ENCODE measurements at regions not wholly inside any gene's neighbourhood (a gene's known extent, or its start where the extent isn't known, plus 50 kb on each side); places are given as distances from the start of the nearest gene placed in this dataset.
"Not testable (repeated sequence)": the region's sequence is repeated elsewhere in the genome, so short reads cannot be mapped to it uniquely, and the experiment has no call there.

DNA sequence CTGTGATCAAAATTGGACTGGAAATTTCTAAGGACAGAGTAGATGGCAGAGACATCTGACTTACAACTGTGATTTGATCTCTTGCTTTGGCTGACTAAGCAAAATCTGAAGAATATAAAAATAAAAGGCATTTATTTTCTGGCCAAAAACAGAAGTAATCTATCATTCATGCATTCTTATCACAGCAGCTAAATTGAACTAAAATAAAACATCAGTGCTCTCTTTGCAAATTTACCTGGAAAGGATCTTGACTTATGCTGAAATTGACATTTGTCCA lies 81.4 kb upstream of the ZNF678 start:
- H3K27me3 Mint-ChIP-seq (ENCODE audit: insufficient read depth, unreplicated experiment): peaks cover 66% of the 10 kb centered on the region
- no peak for DNase-seq (ENCODE audit: unreplicated experiment)
- no peak overlapping the region for H3K27ac Mint-ChIP-seq (ENCODE audit: low read depth, unreplicated experiment)
- no peak overlapping the region for H3K4me3 Mint-ChIP-seq (ENCODE audit: unreplicated experiment)
- TF ChIP-seq, protein P1, sequence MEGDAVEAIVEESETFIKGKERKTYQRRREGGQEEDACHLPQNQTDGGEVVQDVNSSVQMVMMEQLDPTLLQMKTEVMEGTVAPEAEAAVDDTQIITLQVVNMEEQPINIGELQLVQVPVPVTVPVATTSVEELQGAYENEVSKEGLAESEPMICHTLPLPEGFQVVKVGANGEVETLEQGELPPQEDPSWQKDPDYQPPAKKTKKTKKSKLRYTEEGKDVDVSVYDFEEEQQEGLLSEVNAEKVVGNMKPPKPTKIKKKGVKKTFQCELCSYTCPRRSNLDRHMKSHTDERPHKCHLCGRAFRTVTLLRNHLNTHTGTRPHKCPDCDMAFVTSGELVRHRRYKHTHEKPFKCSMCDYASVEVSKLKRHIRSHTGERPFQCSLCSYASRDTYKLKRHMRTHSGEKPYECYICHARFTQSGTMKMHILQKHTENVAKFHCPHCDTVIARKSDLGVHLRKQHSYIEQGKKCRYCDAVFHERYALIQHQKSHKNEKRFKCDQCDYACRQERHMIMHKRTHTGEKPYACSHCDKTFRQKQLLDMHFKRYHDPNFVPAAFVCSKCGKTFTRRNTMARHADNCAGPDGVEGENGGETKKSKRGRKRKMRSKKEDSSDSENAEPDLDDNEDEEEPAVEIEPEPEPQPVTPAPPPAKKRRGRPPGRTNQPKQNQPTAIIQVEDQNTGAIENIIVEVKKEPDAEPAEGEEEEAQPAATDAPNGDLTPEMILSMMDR (IDR thresholded peaks at IDR 0.05; ENCODE audit: unreplicated experiment): no peak
- ChIA-PET CTCF (interaction anchor here (0.6 to 3.4 kb wide), 24 partner anchors 9 to 1032 kb away, joined by 3 to 27 read pairs (median 4); partner anchors contain the start of gene WNT9A), POLR2A (interaction anchor here (0.6 to 2.4 kb wide), 8 partner anchors 8 to 1680 kb away, joined by 3 to 13 read pairs (median 4); partner anchors contain the start of genes JMJD4 and SNAP47)
- intact Hi-C loops (cut with micrococcal nuclease): loop anchor here (10.0 kb wide), 2 partner anchors 623 to 713 kb away; partner anchors contain the start of genes C1orf35 and MRPL55
- H3K9me3 Mint-ChIP-seq (ENCODE audit: unreplicated experiment): no peaks in the 10 kb centered on the region
- BruUV-seq (replicated peaks): no TSS peak
- no peaks in the 10 kb centered on the region for H3K36me3 Mint-ChIP-seq (ENCODE audit: insufficient read depth, unreplicated experiment)
- H3K4me1 Mint-ChIP-seq (ENCODE audit: insufficient read depth, unreplicated experiment): no peaks in the 10 kb centered on the region

DNA sequence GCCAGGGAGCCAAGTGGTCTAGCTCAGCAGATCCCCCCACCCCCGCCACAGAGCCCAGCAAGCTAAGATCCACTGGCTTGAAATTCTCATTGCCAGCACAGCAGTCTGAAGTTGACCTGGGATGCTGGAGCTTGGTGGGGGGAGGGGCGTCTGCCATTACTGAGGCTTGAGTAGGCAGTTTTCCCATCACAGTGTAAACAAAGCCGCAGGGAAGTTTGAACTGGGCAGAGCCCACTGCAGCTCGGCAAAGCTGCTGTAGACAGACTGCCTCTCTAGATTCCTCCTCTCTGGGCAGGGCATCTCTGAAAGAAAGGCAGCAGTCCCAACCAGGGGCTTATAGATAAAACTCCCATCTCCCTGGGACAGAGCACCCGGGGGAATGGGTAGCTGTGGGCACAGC lies 89.3 kb upstream of the ZNF678 start:
- Mint-ChIP-seq H3K9me3 (ENCODE audit: unreplicated experiment) (peaks cover 13% of the 10 kb centered on the region), H3K27me3 (ENCODE audit: insufficient read depth, unreplicated experiment) (peaks cover 58% of the 10 kb centered on the region)
- DNase-seq (ENCODE audit: unreplicated experiment); H3K4me1 Mint-ChIP-seq (ENCODE audit: insufficient read depth, unreplicated experiment); H3K36me3 Mint-ChIP-seq (ENCODE audit: insufficient read depth, unreplicated experiment); BruUV-seq (replicated peaks); H3K27ac Mint-ChIP-seq (ENCODE audit: low read depth, unreplicated experiment); H3K4me3 Mint-ChIP-seq (ENCODE audit: unreplicated experiment); intact Hi-C loops (cut with micrococcal nuclease): not testable (repeated sequence)
- ChIA-PET POLR2A (interaction anchor here (0.6 kb wide), 1 partner anchor 388 kb away, joined by 3 read pairs; no protein-coding TSS in a partner anchor), CTCF (interaction anchor here (0.8 to 1.3 kb wide), 4 partner anchors 14 to 981 kb away, joined by 3 to 4 read pairs (median 3); no protein-coding TSS in a partner anchor)

DNA sequence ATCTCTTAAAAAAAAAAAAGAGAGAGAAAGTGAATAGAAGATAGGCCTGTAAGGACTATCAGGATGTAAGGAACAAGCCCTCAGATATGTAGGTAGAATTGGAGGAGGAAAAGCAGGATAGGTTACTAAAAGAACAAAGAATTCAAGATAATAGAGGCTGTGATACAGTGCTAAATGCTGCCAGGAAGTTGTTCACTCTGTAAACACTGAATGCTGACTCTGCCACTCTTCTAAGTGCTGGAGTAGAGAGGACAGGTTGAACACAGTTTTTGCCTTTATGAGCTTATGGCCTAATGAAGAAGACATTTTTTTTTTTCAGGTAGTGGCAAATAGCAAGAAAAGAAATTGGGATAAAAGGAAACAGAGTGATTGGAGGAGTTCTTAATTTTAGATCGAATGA lies 90.6 kb upstream of the ZNF678 start:
- POLR2A ChIA-PET: interaction anchor here (0.5 kb wide), 1 partner anchor 868 kb away, joined by 3 read pairs; no protein-coding TSS in a partner anchor
- TF ChIP-seq, protein P1 (IDR thresholded peaks at IDR 0.05; ENCODE audit: unreplicated experiment): no peak
- peaks cover 13% of the 10 kb centered on the region for H3K9me3 Mint-ChIP-seq (ENCODE audit: unreplicated experiment)
- no peaks in the 10 kb centered on the region for H3K4me1 Mint-ChIP-seq (ENCODE audit: insufficient read depth, unreplicated experiment)
- H3K27ac Mint-ChIP-seq (ENCODE audit: low read depth, unreplicated experiment): no peak overlapping the region
- CTCF ChIA-PET: interaction anchor here (0.6 to 1.8 kb wide), 6 partner anchors 9 to 961 kb away, joined by 3 to 10 read pairs (median 3); no protein-coding TSS in a partner anchor
- peaks cover 45% of the 10 kb centered on the region for H3K27me3 Mint-ChIP-seq (ENCODE audit: insufficient read depth, unreplicated experiment)
- no TSS peak for BruUV-seq (replicated peaks)
- H3K36me3 Mint-ChIP-seq (ENCODE audit: insufficient read depth, unreplicated experiment): no peaks in the 10 kb centered on the region
- no peak for DNase-seq (ENCODE audit: unreplicated experiment)
- no peak overlapping the region for H3K4me3 Mint-ChIP-seq (ENCODE audit: unreplicated experiment)
- intact Hi-C loops (cut with micrococcal nuclease): no loop called here

DNA sequence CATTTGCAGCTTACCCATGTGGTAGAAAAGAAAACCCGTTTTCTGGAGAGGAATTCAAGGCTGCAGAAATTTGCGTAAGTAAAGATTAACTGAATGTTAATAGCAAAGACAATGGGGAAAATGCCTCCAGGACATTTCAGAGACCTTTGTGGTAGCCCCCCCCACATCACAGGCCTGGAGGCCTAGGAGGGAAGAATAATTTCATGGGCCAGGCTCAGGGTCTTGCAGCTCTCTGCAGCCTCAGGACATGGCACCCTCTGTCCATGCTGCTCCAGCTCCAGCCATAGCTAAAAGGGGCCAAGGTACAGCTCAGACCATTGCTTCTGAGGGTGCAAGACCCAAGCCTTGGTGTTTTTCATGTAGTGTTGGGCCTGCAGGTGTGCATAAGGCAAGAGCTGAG lies 92.7 kb upstream of the ZNF678 start:
- TF ChIP-seq, protein P1 (IDR thresholded peaks at IDR 0.05; ENCODE audit: unreplicated experiment): no peak
- Mint-ChIP-seq H3K27ac (ENCODE audit: low read depth, unreplicated experiment) (no peak overlapping the region), H3K9me3 (ENCODE audit: unreplicated experiment) (peaks cover 8% of the 10 kb centered on the region), H3K36me3 (ENCODE audit: insufficient read depth, unreplicated experiment) (no peaks in the 10 kb centered on the region), H3K4me3 (ENCODE audit: unreplicated experiment) (no peak overlapping the region), H3K4me1 (ENCODE audit: insufficient read depth, unreplicated experiment) (no peaks in the 10 kb centered on the region), H3K27me3 (ENCODE audit: insufficient read depth, unreplicated experiment) (peaks cover 24% of the 10 kb centered on the region)
- intact Hi-C loops (cut with micrococcal nuclease): no loop called here
- BruUV-seq (replicated peaks): no TSS peak
- no peak for DNase-seq (ENCODE audit: unreplicated experiment)
- ChIA-PET CTCF (interaction anchor here (0.6 to 1.4 kb wide), 3 partner anchors 10 to 400 kb away, joined by 4 to 11 read pairs (median 5); no protein-coding TSS in a partner anchor), POLR2A (interaction anchor here (0.7 kb wide), 1 partner anchor 507 kb away, joined by 3 read pairs; no protein-coding TSS in a partner anchor)

Measured in MCF 10A (cell line).